AG09319 (cell line): ENCODE measurements at regions not wholly inside any gene's neighbourhood (a gene's known extent, or its start where the extent isn't known, plus 50 kb on each side); places are given as distances from the start of the nearest gene placed in this dataset.
A peak's percentile ranks its signal among the peaks of the same experiment; 100 is the strongest.

Experiments
- DNase-seq: peaks from one replicate; pipeline ENCODE4 v3.0.0-alpha.2; 2010; ENCODE audit warnings: low read depth; ENCODE audit errors: extremely low read depth
- CTCF ChIP-seq: IDR thresholded peaks from 2 replicates; pipeline ENCODE4 v1.5.1; 2011; ENCODE audit warnings: low read depth, mild to moderate bottlenecking, inconsistent platforms, low read length, moderate library complexity

- no peak for TF ChIP-seq CTCF
- no peak for DNase-seq
Measured at GRCh38 chr1:78358165-78358564, 132.6 kb upstream of the PTGFR start.

GRCh38 chr1:78359666-78360065, 131.1 kb upstream of the PTGFR start:
- no peak for TF ChIP-seq CTCF
- no peak for DNase-seq

GRCh38 chr1:78360584-78360983, 130.2 kb upstream of the PTGFR start:
- no peak for TF ChIP-seq CTCF
- DNase-seq = no peak

GRCh38 chr1:78367700-78368099, 123.1 kb upstream of the PTGFR start:
- no peak for TF ChIP-seq CTCF
- DNase-seq = no peak

- no peak for TF ChIP-seq CTCF
Measured at GRCh38 chr1:78369546-78369945, 121.2 kb upstream of the PTGFR start.

GRCh38 chr1:78370356-78370755, 120.4 kb upstream of the PTGFR start:
- no peak for TF ChIP-seq CTCF
- no peak for DNase-seq

More at GRCh38 chr1:78369546-78369945, 121.2 kb upstream of the PTGFR start:
- DNase-seq = no peak

GRCh38 chr1:78370779-78371482, 119.8 kb upstream of the PTGFR start:
- TF ChIP-seq CTCF = no peak
- peak; percentile 72 for DNase-seq
